OCI-LY1 (cell line): ENCODE measurements at regions not wholly inside any gene's neighbourhood (a gene's known extent, or its start where the extent isn't known, plus 50 kb on each side); places are given as distances from the start of the nearest gene placed in this dataset.

Source experiments
- H2AFZ ChIP-seq: fragments of 200-600 bp; sonication (generic), shearing (Covaris generic); 2 replicates; pipeline ENCODE4 v1.6.0; 2014; ENCODE audit warnings: antibody characterized with exemption, mild to moderate bottlenecking, low read length
- H3F3A ChIP-seq: fragments of 200-600 bp; sonication (generic), shearing (Covaris generic); 2 replicates; pipeline ENCODE4 v1.6.0; 2014; ENCODE audit warnings: mild to moderate bottlenecking, antibody characterized with exemption, low read length, moderate library complexity; ENCODE audit not compliant: insufficient read depth
- H3K27ac ChIP-seq: fragments of 200-600 bp; sonication (generic); 2 replicates; pipeline ENCODE4 v1.5.1; 2014; ENCODE audit warnings: low read length, mixed run types, mild to moderate bottlenecking, low read depth; ENCODE audit not compliant: poor library complexity, severe bottlenecking
- H3K27me3 ChIP-seq: fragments of 200-600 bp; sonication (generic); 2 replicates; pipeline ENCODE4 v1.6.0; 2014; ENCODE audit warnings: antibody characterized with exemption, mild to moderate bottlenecking, low read length, moderate library complexity; ENCODE audit not compliant: insufficient read depth
- H3K36me3 ChIP-seq: fragments of 200-600 bp; sonication (generic); 2 replicates; pipeline ENCODE4 v1.6.1; 2014; ENCODE audit warnings: mild to moderate bottlenecking, antibody characterized with exemption, low read length, moderate library complexity, mixed read lengths; ENCODE audit not compliant: insufficient read depth
- H3K4me1 ChIP-seq: fragments of 200-600 bp; sonication (generic); 2 replicates; pipeline ENCODE4 v1.5.1; 2014; ENCODE audit warnings: mild to moderate bottlenecking, low read length, moderate library complexity; ENCODE audit not compliant: insufficient read depth, severe bottlenecking
- H3K4me2 ChIP-seq: fragments of 200-600 bp; sonication (generic), shearing (Covaris generic); 2 replicates; pipeline ENCODE4 v1.6.1; 2014; ENCODE audit warnings: low read length
- H3K4me3 ChIP-seq: fragments of 200-600 bp; sonication (generic); 2 replicates; pipeline ENCODE4 v1.5.1; 2014; ENCODE audit warnings: low read length, low read depth, mild to moderate bottlenecking, mixed read lengths; ENCODE audit not compliant: poor library complexity, severe bottlenecking
- H3K79me2 ChIP-seq: fragments of 200-600 bp; shearing (Covaris generic); 2 replicates; pipeline ENCODE4 v1.6.1; 2016; ENCODE audit warnings: mixed run types, low read length, mixed read lengths; ENCODE audit not compliant: insufficient read depth
- H3K9ac ChIP-seq: fragments of 200-600 bp; sonication (generic), shearing (Covaris generic); 2 replicates; pipeline ENCODE4 v1.6.1; 2014; ENCODE audit warnings: mild to moderate bottlenecking, low read length, mixed read lengths
- H3K9me2 ChIP-seq: fragments of 200-600 bp; sonication (generic), shearing (Covaris generic); 2 replicates; pipeline ENCODE4 v1.6.1; 2014; ENCODE audit warnings: low read depth, mild to moderate bottlenecking, low read length, mixed read lengths
- H3K9me3 ChIP-seq: fragments of 200-600 bp; shearing (Covaris generic); 2 replicates; pipeline ENCODE4 v1.6.1; 2014; ENCODE audit warnings: low read length, mixed read lengths
- H4K20me1 ChIP-seq: fragments of 200-600 bp; sonication (generic), shearing (Covaris generic); 2 replicates; pipeline ENCODE4 v1.6.0; 2016; ENCODE audit warnings: mild to moderate bottlenecking, low read length; ENCODE audit not compliant: insufficient read depth
- CTCF ChIP-seq: fragments of 200-600 bp; sonication (generic), shearing (Covaris generic); IDR thresholded peaks from 2 replicates; pipeline ENCODE4 v1.5.1; 2017; ENCODE audit warnings: mild to moderate bottlenecking, antibody characterized with exemption, low read length, moderate library complexity, mixed read lengths
- EZH2 ChIP-seq: fragments of 200-600 bp; sonication (generic), shearing (Covaris generic); IDR thresholded peaks from 2 replicates; pipeline ENCODE4 v1.8.0; 2017; ENCODE audit warnings: borderline replicate concordance, mixed run types, mild to moderate bottlenecking, antibody characterized with exemption, low read length, moderate library complexity, mixed read lengths

- no peak overlapping the region for H3K9ac ChIP-seq
- no peaks in the 10 kb centered on the region for H3F3A ChIP-seq
- no peak for TF ChIP-seq EZH2
- TF ChIP-seq CTCF, result no peak
- H3K4me2 ChIP-seq, result no peak overlapping the region
- no peaks in the 10 kb centered on the region for H3K36me3 ChIP-seq
- H3K27me3 ChIP-seq, result no peaks in the 10 kb centered on the region
- H3K4me3 ChIP-seq, result no peak overlapping the region
- H3K4me1 ChIP-seq, result no peaks in the 10 kb centered on the region
- H3K9me2 ChIP-seq, result no peaks in the 10 kb centered on the region
- H3K79me2 ChIP-seq, result no peaks in the 10 kb centered on the region
- H3K27ac ChIP-seq, result peak overlapping the region; percentile 15
- H4K20me1 ChIP-seq, result no peaks in the 10 kb centered on the region
- no peak overlapping the region for H2AFZ ChIP-seq
- no peaks in the 10 kb centered on the region for H3K9me3 ChIP-seq
These were observed 328.0 kb upstream of the PPP1R2C start for GRCh38 chrX:43106009-43106408.

DNA sequence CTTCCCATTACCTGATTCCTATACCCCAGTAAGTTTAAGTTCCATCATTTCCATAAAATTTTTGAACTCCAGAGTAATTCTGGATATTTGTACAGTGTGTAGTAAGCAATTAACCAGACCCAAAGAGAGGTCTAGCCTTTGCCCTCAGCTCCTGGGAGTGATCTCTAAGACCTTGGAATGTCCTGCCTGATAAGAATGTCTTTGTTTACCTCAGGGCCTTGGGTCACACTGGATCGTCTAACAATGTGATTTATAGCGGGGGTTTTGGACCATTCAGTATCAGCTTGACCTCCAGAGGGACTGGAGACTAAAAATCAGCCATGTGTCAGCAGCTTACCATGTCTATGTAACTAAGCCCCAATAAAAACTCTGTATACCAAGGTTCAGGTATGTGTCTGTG lies 330.9 kb upstream of the PPP1R2C start:
- no peak overlapping the region for H2AFZ ChIP-seq
- no peak overlapping the region for H3K9ac ChIP-seq
- H3K9me3 ChIP-seq, result no peaks in the 10 kb centered on the region
- H3F3A ChIP-seq, result no peaks in the 10 kb centered on the region
- no peaks in the 10 kb centered on the region for H3K9me2 ChIP-seq
- H3K4me2 ChIP-seq, result no peak overlapping the region
- no peaks in the 10 kb centered on the region for H3K4me1 ChIP-seq
- H3K27ac ChIP-seq, result no peak overlapping the region
- H4K20me1 ChIP-seq, result no peaks in the 10 kb centered on the region
- H3K79me2 ChIP-seq, result no peaks in the 10 kb centered on the region
- no peak overlapping the region for H3K4me3 ChIP-seq
- no peaks in the 10 kb centered on the region for H3K36me3 ChIP-seq
- TF ChIP-seq CTCF (no peak), EZH2 (no peak)
- no peaks in the 10 kb centered on the region for H3K27me3 ChIP-seq

DNA sequence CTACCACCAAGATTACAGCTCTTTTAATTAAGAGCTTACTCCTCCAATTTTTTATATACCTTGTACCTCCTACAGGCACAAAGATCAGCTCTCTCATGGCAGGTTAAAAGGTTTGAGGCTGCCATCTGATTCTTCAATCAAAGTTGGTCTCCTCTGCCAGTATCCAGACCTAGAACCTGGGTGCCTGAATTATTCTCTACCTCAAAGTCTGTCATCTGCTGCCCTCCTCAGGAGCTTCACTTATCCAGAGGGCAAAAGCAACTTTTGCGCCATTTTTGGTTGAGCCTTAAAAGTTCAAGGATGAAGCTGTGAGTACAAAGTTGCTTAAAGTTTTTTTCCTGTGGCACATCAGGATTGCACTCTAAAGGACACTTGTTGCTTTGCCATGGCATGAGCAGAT lies 343.7 kb upstream of the PPP1R2C start:
- TF ChIP-seq CTCF, result peak; percentile 14; the same call in 1 of the 2 replicates
- no peak for TF ChIP-seq EZH2
- no peaks in the 10 kb centered on the region for H3K27me3 ChIP-seq

More for the DNA sequence above, 343.7 kb upstream of the PPP1R2C start:
- H3F3A ChIP-seq, result no peaks in the 10 kb centered on the region
- no peak overlapping the region for H3K4me2 ChIP-seq
- no peaks in the 10 kb centered on the region for H3K9me3 ChIP-seq
- H2AFZ ChIP-seq, result no peak overlapping the region
- H4K20me1 ChIP-seq, result no peaks in the 10 kb centered on the region
- no peaks in the 10 kb centered on the region for H3K79me2 ChIP-seq
- H3K4me1 ChIP-seq, result peaks cover 11% of the 10 kb centered on the region
- no peaks in the 10 kb centered on the region for H3K9me2 ChIP-seq
- no peaks in the 10 kb centered on the region for H3K36me3 ChIP-seq
- peak overlapping the region; percentile 46 for H3K27ac ChIP-seq
- H3K9ac ChIP-seq, result no peak overlapping the region
- no peak overlapping the region for H3K4me3 ChIP-seq
